Kidney (tissue), 13 donors: ENCODE measurements at regions not wholly inside any gene's neighbourhood (a gene's known extent, or its start where the extent isn't known, plus 50 kb on each side); places are given as distances from the start of the nearest gene placed in this dataset.
A peak's percentile ranks its signal among the peaks of the same experiment; 100 is the strongest.

Experiments used
- DNase-seq, 5 donors: peaks; one replicate each; pipeline ENCODE4 v3.0.0-alpha.2; 2013 to 2020
- FAIRE-seq: peaks from 2 replicates; lab custom pipeline; 2012; peaks lifted over from hg19 to GRCh38; lab: Jason Lieb, UNC
- H3K27ac ChIP-seq, 2 donors: one replicate each; pipeline ENCODE4 v1.7.0; 2013; ENCODE audit warnings: low read depth in 2 of 2, low read length in 2 of 2, inconsistent platforms in 1 of 2
- H3K27me3 ChIP-seq: one replicate; pipeline ENCODE4 v1.7.1; 2013; ENCODE audit warnings: low read length, inconsistent platforms; ENCODE audit not compliant: control insufficient read depth, insufficient read depth
- H3K36me3 ChIP-seq, 3 donors: one replicate each; pipeline versions ENCODE4 v1.7.0 to v1.7.1; 2013; ENCODE audit warnings: low read length in 3 of 3, control low read depth in 1 of 3, inconsistent platforms in 1 of 3; ENCODE audit not compliant: insufficient read depth in 3 of 3, control insufficient read depth in 2 of 3
- H3K4me1 ChIP-seq, 3 donors: one replicate each; pipeline versions ENCODE4 v1.7.0 to v1.7.1; 2013; ENCODE audit warnings: low read length in 3 of 3, inconsistent platforms in 1 of 3, low read depth in 1 of 3; ENCODE audit not compliant: control insufficient read depth in 2 of 3, insufficient read depth in 2 of 3
- H3K4me3 ChIP-seq, 3 donors: one replicate each; pipeline versions ENCODE4 v1.7.0 to v1.8.1; 2013; ENCODE audit warnings: low read length in 3 of 3, control low read depth in 1 of 3, inconsistent platforms in 1 of 3
- H3K9ac ChIP-seq, 3 donors: one replicate each; pipeline versions ENCODE4 v1.7.0 to v1.7.1; 2013; ENCODE audit warnings: low read length in 3 of 3, control low read depth in 1 of 3, inconsistent platforms in 1 of 3
- H3K9me3 ChIP-seq, 3 donors: one replicate each; pipeline versions ENCODE4 v1.7.0 to v1.7.1; 2013; ENCODE audit warnings: low read length in 3 of 3, control low read depth in 1 of 3, inconsistent platforms in 1 of 3; ENCODE audit not compliant: control insufficient read depth in 2 of 3, insufficient read depth in 1 of 3
- intact Hi-C: fragments of 100-400 bp; cut with DNase I; formaldehyde crosslinking; loops from one replicate; pipeline ENCODE4 v1.11.1; 2022
- TF ChIP-seq, protein P1 (sequence below): IDR thresholded peaks from 3 replicates; pipeline ENCODE4 v1.5.1; 2012; ENCODE audit warnings: mild to moderate bottlenecking, moderate library complexity, borderline replicate concordance; ENCODE audit not compliant: insufficient read depth; ENCODE audit errors: extremely low read depth
- donor health status: control.
- donor health status: control.
- donor health status: control.
- donor health status: control.
- donor health status: control.
- donor health status: DM: yes; HTN: yes; CAD: no.
- donor health status: Normal renal cell carcinoma (clear cell type).

DNA sequence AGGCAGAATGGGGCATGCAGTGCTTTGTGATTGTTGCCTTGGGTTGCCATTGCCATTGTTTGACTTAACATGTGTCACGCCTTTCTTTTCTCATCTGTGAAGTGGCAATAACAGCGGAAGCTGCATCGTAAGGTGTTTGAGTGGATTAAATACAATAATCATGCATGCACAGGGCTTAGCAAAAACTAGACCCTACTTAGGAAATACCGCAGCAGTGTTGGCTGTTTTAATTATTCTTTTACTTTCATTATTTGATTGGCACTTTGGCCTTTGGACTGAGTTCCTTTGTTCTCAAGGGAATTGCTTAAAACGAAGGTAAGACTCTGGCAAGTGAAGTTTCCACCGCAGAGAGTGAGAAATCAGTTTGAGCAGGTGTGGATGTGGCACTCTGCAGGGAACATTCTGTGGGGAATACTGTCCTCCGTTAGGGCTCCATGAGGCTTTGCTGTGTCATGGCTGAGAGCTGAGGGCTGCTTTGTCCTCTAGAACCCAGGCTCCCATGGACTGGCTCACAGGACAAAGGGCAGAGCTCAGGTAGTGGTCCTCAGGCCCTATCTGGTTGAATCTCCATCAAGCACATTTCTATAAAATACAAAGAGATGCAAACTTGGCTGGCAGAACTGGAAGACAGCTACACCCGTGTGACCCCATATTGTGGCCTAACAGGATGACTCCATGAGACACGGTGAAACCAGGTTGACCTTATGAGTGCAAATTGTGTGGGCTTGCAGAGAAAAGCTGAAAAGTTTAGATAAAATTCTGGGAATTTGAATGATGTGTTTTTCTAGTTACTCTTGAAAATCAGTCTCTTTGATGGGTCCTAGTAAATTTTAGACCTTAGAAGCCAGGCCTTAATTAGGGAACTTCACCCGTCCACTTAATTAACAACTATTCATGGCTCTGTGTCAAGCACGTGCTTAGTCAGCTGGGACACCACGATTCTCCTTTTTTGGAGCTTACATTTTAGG is 407.2 kb downstream of the KCNRG start:
- TF ChIP-seq, protein P1, sequence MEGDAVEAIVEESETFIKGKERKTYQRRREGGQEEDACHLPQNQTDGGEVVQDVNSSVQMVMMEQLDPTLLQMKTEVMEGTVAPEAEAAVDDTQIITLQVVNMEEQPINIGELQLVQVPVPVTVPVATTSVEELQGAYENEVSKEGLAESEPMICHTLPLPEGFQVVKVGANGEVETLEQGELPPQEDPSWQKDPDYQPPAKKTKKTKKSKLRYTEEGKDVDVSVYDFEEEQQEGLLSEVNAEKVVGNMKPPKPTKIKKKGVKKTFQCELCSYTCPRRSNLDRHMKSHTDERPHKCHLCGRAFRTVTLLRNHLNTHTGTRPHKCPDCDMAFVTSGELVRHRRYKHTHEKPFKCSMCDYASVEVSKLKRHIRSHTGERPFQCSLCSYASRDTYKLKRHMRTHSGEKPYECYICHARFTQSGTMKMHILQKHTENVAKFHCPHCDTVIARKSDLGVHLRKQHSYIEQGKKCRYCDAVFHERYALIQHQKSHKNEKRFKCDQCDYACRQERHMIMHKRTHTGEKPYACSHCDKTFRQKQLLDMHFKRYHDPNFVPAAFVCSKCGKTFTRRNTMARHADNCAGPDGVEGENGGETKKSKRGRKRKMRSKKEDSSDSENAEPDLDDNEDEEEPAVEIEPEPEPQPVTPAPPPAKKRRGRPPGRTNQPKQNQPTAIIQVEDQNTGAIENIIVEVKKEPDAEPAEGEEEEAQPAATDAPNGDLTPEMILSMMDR = no peak
- FAIRE-seq (no peak), DNase-seq (peak in 1 of 5 donors; percentile 32)
- intact Hi-C loops = no loop called here
- no peaks in the 10 kb centered on the region for H3K9me3 ChIP-seq
- peaks cover 0 to 11% (median 9%) of the 10 kb centered on the region in 3 donors for H3K4me1 ChIP-seq
- H3K27ac ChIP-seq = no peak overlapping the region
- H3K4me3 ChIP-seq = no peak overlapping the region
- H3K9ac ChIP-seq = no peak overlapping the region
- no peaks in the 10 kb centered on the region for H3K27me3 ChIP-seq
- no peaks in the 10 kb centered on the region for H3K36me3 ChIP-seq

DNA sequence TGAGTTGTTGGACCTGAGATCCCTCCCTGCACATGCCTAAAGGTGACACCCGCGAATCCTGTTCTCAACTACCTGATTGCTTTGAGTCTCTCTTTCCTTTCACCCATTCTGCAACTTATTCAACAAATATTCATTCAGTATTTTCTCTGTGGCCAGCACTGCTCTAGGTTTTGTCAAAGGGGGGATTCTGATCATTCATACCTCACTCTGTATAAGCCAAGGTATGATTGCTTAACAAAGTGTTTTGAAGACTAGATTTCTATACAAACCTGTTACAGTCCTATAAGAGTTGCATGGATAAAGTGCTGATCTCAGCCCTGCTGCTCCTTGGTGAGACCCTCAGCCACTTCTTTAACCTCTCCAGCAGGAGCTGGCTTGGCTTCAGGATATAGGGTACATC is 409.7 kb downstream of the KCNRG start:
- H3K27ac ChIP-seq = no peak overlapping the region
- FAIRE-seq = no peak
- H3K4me3 ChIP-seq = no peak overlapping the region
- no peaks in the 10 kb centered on the region for H3K27me3 ChIP-seq
- no peak overlapping the region for H3K9ac ChIP-seq
- H3K9me3 ChIP-seq = no peaks in the 10 kb centered on the region
- no peaks in the 10 kb centered on the region for H3K36me3 ChIP-seq
- intact Hi-C loops = no loop called here
- DNase-seq = no peak
- TF ChIP-seq, protein P1 = no peak
- peaks cover 0 to 9% (median 7%) of the 10 kb centered on the region in 3 donors for H3K4me1 ChIP-seq

DNA sequence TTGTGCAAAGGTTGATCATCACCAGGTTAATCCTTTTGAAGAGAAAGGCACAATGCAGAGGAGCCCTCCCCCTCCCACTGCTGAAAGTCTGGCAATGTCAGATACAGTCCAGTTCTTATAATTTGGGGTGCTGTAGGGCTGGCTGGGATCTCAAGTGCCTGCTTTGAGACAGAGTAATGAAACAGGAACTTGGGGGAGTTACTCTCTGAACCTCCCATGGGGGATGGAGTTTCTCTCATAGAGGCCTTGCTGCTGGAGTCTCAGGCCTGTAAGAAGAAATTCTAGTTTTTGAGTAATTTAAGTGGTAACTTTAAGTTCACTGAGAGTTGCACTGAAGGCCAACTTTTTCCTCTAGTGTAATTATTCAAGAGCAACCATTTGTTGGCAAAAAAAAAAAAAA is 410.5 kb downstream of the KCNRG start:
- Histone ChIP-seq H3K4me3 (no peak overlapping the region), H3K36me3 (no peaks in the 10 kb centered on the region), H3K4me1 (peaks cover 0 to 9% (median 7%) of the 10 kb centered on the region in 3 donors), H3K27ac (no peak overlapping the region), H3K9me3 (no peaks in the 10 kb centered on the region), H3K9ac (no peak overlapping the region), H3K27me3 (no peaks in the 10 kb centered on the region)
- no peak for FAIRE-seq
- TF ChIP-seq, protein P1 = no peak
- DNase-seq = peak in 1 of 5 donors; percentile 40
- intact Hi-C loops = no loop called here
